ENCODE measurements at regions not wholly inside any gene's neighbourhood (a gene's known extent, or its start where the extent isn't known, plus 50 kb on each side); places are given as distances from the start of the nearest gene placed in this dataset.

DNA sequence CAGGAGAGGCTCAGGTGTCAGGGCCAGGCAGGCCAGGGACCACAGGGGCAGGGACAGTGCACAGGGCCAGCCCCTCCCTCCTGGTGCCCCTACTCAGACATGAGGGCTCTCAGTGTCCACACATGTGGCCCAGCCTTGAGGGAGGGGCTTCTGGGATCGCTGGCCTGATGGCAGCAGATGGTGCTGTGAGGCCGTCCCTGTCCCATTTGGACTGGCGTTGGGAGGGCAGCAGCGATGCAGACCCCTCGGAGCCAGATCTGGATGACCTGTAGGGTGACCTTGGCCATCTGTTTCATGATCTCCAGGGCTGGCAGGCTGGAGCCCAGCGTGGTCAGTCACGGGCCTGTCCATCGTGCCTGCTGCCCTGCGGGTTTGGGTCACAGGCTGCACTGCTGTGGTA, 377.6 kb downstream of the TMEM121 start:
- TF ChIP-seq, protein P1, sequence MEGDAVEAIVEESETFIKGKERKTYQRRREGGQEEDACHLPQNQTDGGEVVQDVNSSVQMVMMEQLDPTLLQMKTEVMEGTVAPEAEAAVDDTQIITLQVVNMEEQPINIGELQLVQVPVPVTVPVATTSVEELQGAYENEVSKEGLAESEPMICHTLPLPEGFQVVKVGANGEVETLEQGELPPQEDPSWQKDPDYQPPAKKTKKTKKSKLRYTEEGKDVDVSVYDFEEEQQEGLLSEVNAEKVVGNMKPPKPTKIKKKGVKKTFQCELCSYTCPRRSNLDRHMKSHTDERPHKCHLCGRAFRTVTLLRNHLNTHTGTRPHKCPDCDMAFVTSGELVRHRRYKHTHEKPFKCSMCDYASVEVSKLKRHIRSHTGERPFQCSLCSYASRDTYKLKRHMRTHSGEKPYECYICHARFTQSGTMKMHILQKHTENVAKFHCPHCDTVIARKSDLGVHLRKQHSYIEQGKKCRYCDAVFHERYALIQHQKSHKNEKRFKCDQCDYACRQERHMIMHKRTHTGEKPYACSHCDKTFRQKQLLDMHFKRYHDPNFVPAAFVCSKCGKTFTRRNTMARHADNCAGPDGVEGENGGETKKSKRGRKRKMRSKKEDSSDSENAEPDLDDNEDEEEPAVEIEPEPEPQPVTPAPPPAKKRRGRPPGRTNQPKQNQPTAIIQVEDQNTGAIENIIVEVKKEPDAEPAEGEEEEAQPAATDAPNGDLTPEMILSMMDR (IDR thresholded peaks at IDR 0.05), result no peak
- TF ChIP-seq SREBF2 (IDR thresholded peaks at IDR 0.05) (no peak), POLR2AphosphoS2 (conservative IDR thresholded peaks at IDR 0.05; ENCODE audit: low read length) (no peak), POLR2A (IDR thresholded peaks at IDR 0.05; ENCODE audit: low read length) (no peak), MAFK (IDR thresholded peaks at IDR 0.05; ENCODE audit: partially characterized antibody) (no peak), MYC (IDR thresholded peaks at IDR 0.05; ENCODE audit: borderline replicate concordance, low read length) (no peak), PBX3 (IDR thresholded peaks at IDR 0.05) (no peak), ZFP36 (IDR thresholded peaks at IDR 0.05; ENCODE audit: borderline replicate concordance, partially characterized antibody) (no peak), KDM1A (IDR thresholded peaks at IDR 0.05; ENCODE audit: low read depth) (no peak), JUNB (IDR thresholded peaks at IDR 0.05) (no peak), BHLHE40 (IDR thresholded peaks at IDR 0.05; ENCODE audit: low read depth, low read length) (no peak), RFX5 (IDR thresholded peaks at IDR 0.05) (no peak), EHMT2 (IDR thresholded peaks at IDR 0.05; ENCODE audit: low read depth) (no peak)
- TF ChIP-seq, protein P2, sequence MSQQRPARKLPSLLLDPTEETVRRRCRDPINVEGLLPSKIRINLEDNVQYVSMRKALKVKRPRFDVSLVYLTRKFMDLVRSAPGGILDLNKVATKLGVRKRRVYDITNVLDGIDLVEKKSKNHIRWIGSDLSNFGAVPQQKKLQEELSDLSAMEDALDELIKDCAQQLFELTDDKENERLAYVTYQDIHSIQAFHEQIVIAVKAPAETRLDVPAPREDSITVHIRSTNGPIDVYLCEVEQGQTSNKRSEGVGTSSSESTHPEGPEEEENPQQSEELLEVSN (IDR thresholded peaks at IDR 0.05; ENCODE audit: borderline replicate concordance, low read depth), result no peak
